ENCODE measurements at regions not wholly inside any gene's neighbourhood (a gene's known extent, or its start where the extent isn't known, plus 50 kb on each side); places are given as distances from the start of the nearest gene placed in this dataset.
"Not testable (repeated sequence)": the region's sequence is repeated elsewhere in the genome, so short reads cannot be mapped to it uniquely, and the experiment has no call there.

GRCh38 chr4:81723927-81724587 is 252.3 kb upstream of the RASGEF1B start:
- TF ChIP-seq CTCF (IDR thresholded peaks at IDR 0.05; ENCODE audit: borderline replicate concordance, insufficient read depth, low read depth, low read length): no peak
- no peak overlapping the region for H3K4me3 ChIP-seq (ENCODE audit: low read depth, low read length)

- no peak for TF ChIP-seq CTCF (IDR thresholded peaks at IDR 0.05; ENCODE audit: borderline replicate concordance, insufficient read depth, low read depth, low read length)
- H3K4me3 ChIP-seq (ENCODE audit: low read depth, low read length): no peak overlapping the region
Measured at GRCh38 chr4:81723019-81723884, 251.5 kb upstream of the RASGEF1B start.

GRCh38 chr4:81722290-81722851 is 250.7 kb upstream of the RASGEF1B start:
- no peak overlapping the region for H3K4me3 ChIP-seq (ENCODE audit: low read depth, low read length)
- no peak for TF ChIP-seq CTCF (IDR thresholded peaks at IDR 0.05; ENCODE audit: borderline replicate concordance, insufficient read depth, low read depth, low read length)

GRCh38 chr4:81715757-81716156 is 244.1 kb upstream of the RASGEF1B start:
- TF ChIP-seq CTCF (IDR thresholded peaks at IDR 0.05; ENCODE audit: borderline replicate concordance, insufficient read depth, low read depth, low read length): no peak

GRCh38 chr4:81715357-81715756 is 243.7 kb upstream of the RASGEF1B start:
- not testable (repeated sequence) for H3K4me3 ChIP-seq (ENCODE audit: low read depth, low read length)

More at GRCh38 chr4:81715757-81716156, 244.1 kb upstream of the RASGEF1B start:
- no peak overlapping the region for H3K4me3 ChIP-seq (ENCODE audit: low read depth, low read length)

- no peak for TF ChIP-seq CTCF (IDR thresholded peaks at IDR 0.05; ENCODE audit: borderline replicate concordance, insufficient read depth, low read depth, low read length)
Measured at GRCh38 chr4:81714291-81714690, 242.6 kb upstream of the RASGEF1B start.

GRCh38 chr4:81712714-81713113 is 241.0 kb upstream of the RASGEF1B start:
- no peak overlapping the region for H3K4me3 ChIP-seq (ENCODE audit: low read depth, low read length)
- no peak for TF ChIP-seq CTCF (IDR thresholded peaks at IDR 0.05; ENCODE audit: borderline replicate concordance, insufficient read depth, low read depth, low read length)

More at GRCh38 chr4:81714291-81714690, 242.6 kb upstream of the RASGEF1B start:
- H3K4me3 ChIP-seq (ENCODE audit: low read depth, low read length): no peak overlapping the region
